ENCODE measurements at regions not wholly inside any gene's neighbourhood (a gene's known extent, or its start where the extent isn't known, plus 50 kb on each side); places are given as distances from the start of the nearest gene placed in this dataset.

DNA sequence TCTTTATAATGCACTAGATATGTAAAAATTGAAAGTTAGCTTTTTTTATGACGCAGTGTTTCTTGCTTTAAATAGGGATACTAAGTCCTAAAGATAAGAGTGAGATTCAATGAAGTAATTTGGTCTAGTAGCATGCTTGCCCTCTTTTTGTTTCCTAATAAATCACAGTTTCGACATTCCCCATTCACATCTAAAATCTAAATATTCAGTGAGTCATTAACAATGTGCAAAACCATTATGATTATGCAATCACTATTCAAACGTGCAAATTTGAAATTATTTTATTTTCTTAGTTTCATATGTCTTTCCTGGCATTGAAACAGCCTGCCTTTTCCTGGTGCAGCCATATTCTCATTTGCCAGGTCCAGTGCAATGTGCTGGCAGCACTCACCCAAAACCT lies 1350.5 kb upstream of the PABPC4L start:
- H3K79me2 ChIP-seq (ENCODE audit: insufficient read depth, low read depth): no peaks in the 10 kb centered on the region
- no peak overlapping the region for H3K4me3 ChIP-seq (IDR thresholded peaks at IDR 0.05; ENCODE audit: insufficient read depth, low read depth, low read length)
- no peaks in the 10 kb centered on the region for H3K36me3 ChIP-seq (ENCODE audit: insufficient read depth)
- no peak overlapping the region for H3K4me2 ChIP-seq
- no peak overlapping the region for H3K9ac ChIP-seq
- H3K27ac ChIP-seq: no peak overlapping the region
- no peak overlapping the region for H2AFZ ChIP-seq (ENCODE audit: low read depth)
- H4K20me1 ChIP-seq (ENCODE audit: insufficient read depth): no peaks in the 10 kb centered on the region
- TF ChIP-seq, protein P1, sequence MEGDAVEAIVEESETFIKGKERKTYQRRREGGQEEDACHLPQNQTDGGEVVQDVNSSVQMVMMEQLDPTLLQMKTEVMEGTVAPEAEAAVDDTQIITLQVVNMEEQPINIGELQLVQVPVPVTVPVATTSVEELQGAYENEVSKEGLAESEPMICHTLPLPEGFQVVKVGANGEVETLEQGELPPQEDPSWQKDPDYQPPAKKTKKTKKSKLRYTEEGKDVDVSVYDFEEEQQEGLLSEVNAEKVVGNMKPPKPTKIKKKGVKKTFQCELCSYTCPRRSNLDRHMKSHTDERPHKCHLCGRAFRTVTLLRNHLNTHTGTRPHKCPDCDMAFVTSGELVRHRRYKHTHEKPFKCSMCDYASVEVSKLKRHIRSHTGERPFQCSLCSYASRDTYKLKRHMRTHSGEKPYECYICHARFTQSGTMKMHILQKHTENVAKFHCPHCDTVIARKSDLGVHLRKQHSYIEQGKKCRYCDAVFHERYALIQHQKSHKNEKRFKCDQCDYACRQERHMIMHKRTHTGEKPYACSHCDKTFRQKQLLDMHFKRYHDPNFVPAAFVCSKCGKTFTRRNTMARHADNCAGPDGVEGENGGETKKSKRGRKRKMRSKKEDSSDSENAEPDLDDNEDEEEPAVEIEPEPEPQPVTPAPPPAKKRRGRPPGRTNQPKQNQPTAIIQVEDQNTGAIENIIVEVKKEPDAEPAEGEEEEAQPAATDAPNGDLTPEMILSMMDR (conservative IDR thresholded peaks at IDR 0.05; ENCODE audit: low read depth, low read length): no peak
- no peaks in the 10 kb centered on the region for H3K27me3 ChIP-seq (ENCODE audit: insufficient read depth, low read depth)
- H3K4me1 ChIP-seq (ENCODE audit: low read depth, poor library complexity, severe bottlenecking): no peaks in the 10 kb centered on the region

DNA sequence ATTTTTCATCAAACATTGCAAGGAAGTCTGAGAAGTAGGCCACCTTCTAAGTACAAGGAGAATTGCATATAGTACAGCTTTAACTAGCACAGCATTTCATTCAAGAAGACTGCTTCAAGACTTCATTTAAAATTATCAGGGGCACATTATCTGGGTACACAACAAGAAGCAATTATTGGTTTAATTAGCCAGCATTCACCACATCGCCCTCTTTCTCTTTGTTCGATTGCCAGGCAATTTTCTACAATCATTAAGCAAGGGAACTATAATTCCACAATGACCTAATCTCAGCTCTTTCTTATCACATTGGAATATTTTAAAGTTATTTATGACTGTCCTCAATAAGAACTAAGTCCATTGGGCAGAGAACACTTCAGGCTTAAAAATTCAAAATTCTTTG lies 1347.1 kb upstream of the PABPC4L start:
- H3K9ac ChIP-seq: no peak overlapping the region
- H3K4me3 ChIP-seq (IDR thresholded peaks at IDR 0.05; ENCODE audit: insufficient read depth, low read depth, low read length): no peak overlapping the region
- H3K4me2 ChIP-seq: no peak overlapping the region
- no peaks in the 10 kb centered on the region for H3K27me3 ChIP-seq (ENCODE audit: insufficient read depth, low read depth)
- no peaks in the 10 kb centered on the region for H4K20me1 ChIP-seq (ENCODE audit: insufficient read depth)
- no peak overlapping the region for H3K27ac ChIP-seq
- no peak overlapping the region for H2AFZ ChIP-seq (ENCODE audit: low read depth)
- H3K36me3 ChIP-seq (ENCODE audit: insufficient read depth): no peaks in the 10 kb centered on the region
- H3K4me1 ChIP-seq (ENCODE audit: low read depth, poor library complexity, severe bottlenecking): no peaks in the 10 kb centered on the region
- no peaks in the 10 kb centered on the region for H3K79me2 ChIP-seq (ENCODE audit: insufficient read depth, low read depth)
- TF ChIP-seq, protein P1 (conservative IDR thresholded peaks at IDR 0.05; ENCODE audit: low read depth, low read length): no peak

DNA sequence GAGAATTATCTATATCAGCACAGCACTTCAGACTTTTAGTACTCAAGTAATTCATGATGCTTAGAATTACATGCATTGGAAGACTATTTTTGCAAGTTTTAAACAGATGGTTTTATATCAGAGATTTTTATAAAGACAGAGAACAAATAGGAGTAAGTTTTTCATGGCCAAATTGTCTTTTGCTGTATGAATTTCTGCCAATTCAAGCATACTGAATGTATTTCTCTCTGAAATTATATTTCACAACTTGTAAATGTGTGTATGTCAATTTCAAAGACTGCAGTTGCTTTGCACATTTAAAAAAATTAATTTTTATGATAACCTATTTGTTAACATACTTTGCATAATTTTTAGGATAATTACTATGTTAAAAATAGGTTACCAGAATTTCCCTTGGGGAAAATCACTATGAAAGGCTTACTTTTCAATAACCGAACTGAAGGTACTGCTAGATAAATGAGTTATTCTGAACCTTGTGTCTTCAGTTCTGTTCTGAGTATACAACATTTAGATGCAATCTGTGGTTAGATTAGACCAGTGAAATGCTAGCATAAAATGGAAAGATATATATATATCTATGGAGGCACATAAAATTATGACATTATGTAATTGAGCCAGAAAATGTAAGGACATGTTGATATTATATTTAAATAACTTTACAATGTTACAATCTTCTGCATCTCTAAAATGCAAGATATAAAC lies 1344.2 kb upstream of the PABPC4L start:
- Histone ChIP-seq H3K27me3 (ENCODE audit: insufficient read depth, low read depth) (no peaks in the 10 kb centered on the region), H4K20me1 (ENCODE audit: insufficient read depth) (no peaks in the 10 kb centered on the region), H3K79me2 (ENCODE audit: insufficient read depth, low read depth) (no peaks in the 10 kb centered on the region), H3K4me1 (ENCODE audit: low read depth, poor library complexity, severe bottlenecking) (no peaks in the 10 kb centered on the region), H3K9ac (no peak overlapping the region), H3K36me3 (ENCODE audit: insufficient read depth) (no peaks in the 10 kb centered on the region), H2AFZ (ENCODE audit: low read depth) (no peak overlapping the region), H3K4me2 (no peak overlapping the region), H3K27ac (no peak overlapping the region), H3K4me3 (IDR thresholded peaks at IDR 0.05; ENCODE audit: insufficient read depth, low read depth, low read length) (no peak overlapping the region)
- TF ChIP-seq, protein P1 (conservative IDR thresholded peaks at IDR 0.05; ENCODE audit: low read depth, low read length): no peak

DNA sequence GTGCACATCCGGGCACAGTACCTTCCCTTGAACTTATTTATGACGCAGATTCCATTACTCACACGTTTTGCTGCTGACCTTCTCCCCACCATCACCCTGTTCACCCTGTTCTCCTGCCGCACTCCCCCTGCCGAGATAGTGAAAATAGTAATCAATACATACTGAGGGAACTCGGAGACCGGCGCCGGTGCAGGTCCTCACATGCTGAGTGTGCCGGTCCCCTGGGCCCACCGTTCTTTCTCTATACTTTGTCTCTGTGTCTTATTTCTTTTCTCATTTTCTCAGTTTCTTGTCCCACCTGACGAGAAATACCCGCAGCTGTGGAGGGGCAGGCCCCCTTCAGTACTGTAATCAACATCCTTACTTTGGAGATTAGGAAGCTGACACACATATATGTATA lies 1337.1 kb upstream of the PABPC4L start:
- H4K20me1 ChIP-seq (ENCODE audit: insufficient read depth): no peaks in the 10 kb centered on the region

More for the DNA sequence above, 1337.1 kb upstream of the PABPC4L start:
- Histone ChIP-seq H3K36me3 (ENCODE audit: insufficient read depth) (no peaks in the 10 kb centered on the region), H3K4me1 (ENCODE audit: low read depth, poor library complexity, severe bottlenecking) (no peaks in the 10 kb centered on the region), H3K9ac (no peak overlapping the region), H3K27me3 (ENCODE audit: insufficient read depth, low read depth) (no peaks in the 10 kb centered on the region), H3K4me3 (IDR thresholded peaks at IDR 0.05; ENCODE audit: insufficient read depth, low read depth, low read length) (no peak overlapping the region), H3K4me2 (no peak overlapping the region), H3K79me2 (ENCODE audit: insufficient read depth, low read depth) (no peaks in the 10 kb centered on the region), H3K27ac (no peak overlapping the region), H2AFZ (ENCODE audit: low read depth) (no peak overlapping the region)
- TF ChIP-seq, protein P1 (conservative IDR thresholded peaks at IDR 0.05; ENCODE audit: low read depth, low read length): no peak
